ENCODE measurements at regions not wholly inside any gene's neighbourhood (a gene's known extent, or its start where the extent isn't known, plus 50 kb on each side); places are given as distances from the start of the nearest gene placed in this dataset.

DNA sequence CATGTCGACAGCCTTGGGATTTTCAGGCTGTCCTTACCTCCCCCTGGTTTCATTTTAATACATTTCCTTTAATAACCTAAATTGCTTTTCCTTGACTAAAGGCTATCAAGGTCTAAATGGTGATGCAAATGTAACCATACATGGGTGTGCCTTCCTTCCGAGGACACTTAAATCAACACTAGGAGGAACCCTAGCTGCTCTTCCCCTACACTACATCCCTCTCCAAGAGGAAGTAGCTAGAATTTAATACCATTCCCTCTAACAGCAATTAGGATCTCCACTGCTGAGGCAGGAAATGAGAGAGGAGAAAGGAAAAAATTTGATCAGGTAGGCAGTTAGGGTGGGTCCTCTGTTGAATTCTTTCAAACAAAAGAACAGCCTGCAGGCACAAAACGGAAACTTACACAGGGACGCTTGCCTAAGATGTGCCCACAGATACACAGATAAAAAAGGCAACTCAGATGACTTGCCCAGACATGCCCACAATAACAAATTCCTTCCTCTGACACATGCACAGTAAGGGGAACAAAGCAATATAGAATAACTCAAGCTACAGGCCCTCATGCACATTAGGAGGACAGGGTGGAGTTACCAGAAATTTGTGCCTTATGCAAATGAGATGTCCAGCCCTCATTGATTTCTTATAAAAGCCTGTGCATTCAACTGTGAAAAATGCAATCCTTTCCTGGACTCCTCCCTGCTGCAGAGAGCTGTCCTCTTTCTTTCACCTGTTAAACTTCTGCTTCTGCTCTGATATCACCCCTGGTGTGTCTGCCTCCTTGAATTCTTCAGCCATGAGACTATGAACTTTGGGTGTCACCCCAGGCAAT lies 1024.4 kb upstream of the CADM2 start:
- H3K4me3 ChIP-seq (ENCODE audit: low read depth, low read length), result no peak overlapping the region
- TF ChIP-seq, protein P1, sequence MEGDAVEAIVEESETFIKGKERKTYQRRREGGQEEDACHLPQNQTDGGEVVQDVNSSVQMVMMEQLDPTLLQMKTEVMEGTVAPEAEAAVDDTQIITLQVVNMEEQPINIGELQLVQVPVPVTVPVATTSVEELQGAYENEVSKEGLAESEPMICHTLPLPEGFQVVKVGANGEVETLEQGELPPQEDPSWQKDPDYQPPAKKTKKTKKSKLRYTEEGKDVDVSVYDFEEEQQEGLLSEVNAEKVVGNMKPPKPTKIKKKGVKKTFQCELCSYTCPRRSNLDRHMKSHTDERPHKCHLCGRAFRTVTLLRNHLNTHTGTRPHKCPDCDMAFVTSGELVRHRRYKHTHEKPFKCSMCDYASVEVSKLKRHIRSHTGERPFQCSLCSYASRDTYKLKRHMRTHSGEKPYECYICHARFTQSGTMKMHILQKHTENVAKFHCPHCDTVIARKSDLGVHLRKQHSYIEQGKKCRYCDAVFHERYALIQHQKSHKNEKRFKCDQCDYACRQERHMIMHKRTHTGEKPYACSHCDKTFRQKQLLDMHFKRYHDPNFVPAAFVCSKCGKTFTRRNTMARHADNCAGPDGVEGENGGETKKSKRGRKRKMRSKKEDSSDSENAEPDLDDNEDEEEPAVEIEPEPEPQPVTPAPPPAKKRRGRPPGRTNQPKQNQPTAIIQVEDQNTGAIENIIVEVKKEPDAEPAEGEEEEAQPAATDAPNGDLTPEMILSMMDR (IDR thresholded peaks at IDR 0.05; ENCODE audit: borderline replicate concordance, insufficient read depth, low read depth, low read length), result no peak

- TF ChIP-seq, protein P1 (IDR thresholded peaks at IDR 0.05; ENCODE audit: borderline replicate concordance, insufficient read depth, low read depth, low read length), result no peak
- H3K4me3 ChIP-seq (ENCODE audit: low read depth, low read length), result no peak overlapping the region
These were observed 1020.3 kb upstream of the CADM2 start for GRCh38 chr3:83938491-83938890.

GRCh38 chr3:83941990-83942745 lies 1016.6 kb upstream of the CADM2 start:
- TF ChIP-seq, protein P1 (IDR thresholded peaks at IDR 0.05; ENCODE audit: borderline replicate concordance, insufficient read depth, low read depth, low read length), result no peak
- no peak overlapping the region for H3K4me3 ChIP-seq (ENCODE audit: low read depth, low read length)

DNA sequence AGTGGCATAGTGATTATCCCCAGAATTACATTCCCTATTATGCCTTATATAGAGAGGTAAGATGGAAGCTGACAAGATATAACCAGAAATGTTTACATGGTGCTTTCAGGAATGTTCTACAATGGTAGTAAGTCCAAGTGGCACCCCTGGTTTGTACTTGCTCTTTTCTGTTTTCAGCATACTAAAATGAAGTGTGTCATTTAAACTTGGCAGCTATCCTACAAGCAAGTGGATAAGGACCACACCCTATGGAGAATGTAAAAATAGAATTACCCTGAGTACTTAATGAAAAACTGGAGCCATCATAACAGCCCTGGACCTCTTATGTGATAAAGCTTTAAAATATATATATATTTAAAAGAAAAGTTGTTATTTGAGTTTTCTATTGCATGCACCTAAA lies 1012.7 kb upstream of the CADM2 start:
- no peak overlapping the region for H3K4me3 ChIP-seq (ENCODE audit: low read depth, low read length)
- TF ChIP-seq, protein P1 (IDR thresholded peaks at IDR 0.05; ENCODE audit: borderline replicate concordance, insufficient read depth, low read depth, low read length), result no peak

GRCh38 chr3:83946554-83946953 lies 1012.2 kb upstream of the CADM2 start:
- no peak overlapping the region for H3K4me3 ChIP-seq (ENCODE audit: low read depth, low read length)
- TF ChIP-seq, protein P1 (IDR thresholded peaks at IDR 0.05; ENCODE audit: borderline replicate concordance, insufficient read depth, low read depth, low read length), result no peak

DNA sequence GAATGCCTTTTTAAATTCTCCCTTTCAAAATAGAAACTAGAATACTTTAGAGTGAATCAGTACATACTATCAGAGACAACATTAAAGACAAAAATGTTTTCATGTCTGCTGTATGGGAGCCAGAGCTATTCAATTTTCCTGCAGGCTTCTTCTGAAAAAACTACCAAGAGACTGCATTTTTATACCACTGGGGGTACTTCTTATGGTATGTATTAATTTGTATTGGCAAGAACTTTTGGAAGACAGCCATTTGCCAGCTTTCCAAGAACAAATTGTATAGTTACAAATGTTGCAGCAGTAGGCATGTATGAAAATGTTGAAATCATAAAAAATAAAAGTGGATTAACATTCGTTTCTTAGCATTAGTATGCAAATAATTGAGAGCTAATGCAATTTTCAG lies 1010.0 kb upstream of the CADM2 start:
- no peak overlapping the region for H3K4me3 ChIP-seq (ENCODE audit: low read depth, low read length)
- TF ChIP-seq, protein P1 (IDR thresholded peaks at IDR 0.05; ENCODE audit: borderline replicate concordance, insufficient read depth, low read depth, low read length), result no peak
